GM12878 (cell line): ENCODE measurements at regions not wholly inside any gene's neighbourhood (a gene's known extent, or its start where the extent isn't known, plus 50 kb on each side); places are given as distances from the start of the nearest gene placed in this dataset.

ENCODE experiments used
- ATAC-seq: fragments of 200-7000 bp; cut with Tn5 transposase; 3 replicates; pipeline ENCODE4 v1.9.1; 2020; ENCODE audit warnings: mild to moderate bottlenecking, moderate library complexity
- BruUV-seq: library from RNA; stranded (reverse); fragments of 400-500 nt; replicated peaks from 2 replicates; lab custom pipeline; 2021; lab: Mats Ljungman, UMichigan
- CTCF ChIA-PET: fragments of 300-600 bp; sonication (Branson Sonifier 250); formaldehyde crosslinking; extraction: SDS; loops from one replicate; lab custom pipeline; 2021; ENCODE audit warnings: inconsistent platforms; lab: Yijun Ruan, JAX
- POLR2A ChIA-PET: fragments of 350-600 bp; formaldehyde crosslinking; extraction: SDS; loops from one replicate; lab custom pipeline; 2021; ENCODE audit warnings: inconsistent platforms; lab: Charles Lee
- RAD21 ChIA-PET: fragments of 300-600 bp; sonication (Branson Sonifier 250); formaldehyde crosslinking; loops from one replicate; lab custom pipeline; 2023; ENCODE audit warnings: antibody characterized with exemption; ENCODE audit not compliant: unreplicated experiment; lab: Charles Lee
- SMC1A ChIA-PET: fragments of 300-600 bp; sonication (Branson Sonifier 250); formaldehyde crosslinking; loops from one replicate; lab custom pipeline; 2023; ENCODE audit not compliant: unreplicated experiment, uncharacterized antibody; lab: Charles Lee
- DNase-seq: peaks from one replicate; pipeline ENCODE4 v3.0.0-alpha.2; 2011; ENCODE audit warnings: low read depth, low spot score
- FAIRE-seq: peaks from 3 replicates; lab custom pipeline; 2011; peaks lifted over from hg19 to GRCh38; lab: Jason Lieb, UNC
- H2AFZ ChIP-seq: 2 replicates; pipeline ENCODE4 v1.6.0; 2011; ENCODE audit warnings: low read depth, low read length, control low read depth; ENCODE audit not compliant: control insufficient read depth
- H3K27ac ChIP-seq: 2 replicates; pipeline ENCODE4 v1.5.1; 2011; ENCODE audit warnings: control low read depth; ENCODE audit not compliant: control insufficient read depth, insufficient read depth
- H3K27me3 ChIP-seq, 2 experiments: replicated peaks in 1 of 2; 2 replicates each; pipeline versions ENCODE4 v1.6.0 to v1.6.1; 2011; ENCODE audit warnings: low read length in 1 of 2; ENCODE audit not compliant: control insufficient read depth in 2 of 2, insufficient read depth in 2 of 2
- H3K36me3 ChIP-seq, 2 experiments: 2 replicates each; pipeline ENCODE4 v1.5.1; 2011; ENCODE audit warnings: low read length in 1 of 2; ENCODE audit not compliant: control insufficient read depth in 2 of 2, insufficient read depth in 2 of 2
- H3K4me1 ChIP-seq: 2 replicates; pipeline ENCODE4 v1.6.1; 2011; ENCODE audit warnings: mild to moderate bottlenecking, low read length, moderate library complexity, mixed read lengths; ENCODE audit not compliant: control insufficient read depth, insufficient read depth
- H3K4me2 ChIP-seq: 2 replicates; pipeline ENCODE4 v1.6.0; 2011; ENCODE audit warnings: control low read depth; ENCODE audit not compliant: control insufficient read depth, insufficient read depth
- H3K4me3 ChIP-seq: fragments of 200-600 bp; sonication (generic); 2 replicates; pipeline ENCODE4 v1.5.1; 2016
- H3K79me2 ChIP-seq: 2 replicates; pipeline ENCODE4 v1.6.0; 2011; ENCODE audit warnings: low read length; ENCODE audit not compliant: control insufficient read depth, insufficient read depth
- H3K9ac ChIP-seq: 2 replicates; pipeline ENCODE4 v1.8.0; 2011; ENCODE audit warnings: low read length, control low read depth, mixed read lengths; ENCODE audit not compliant: control insufficient read depth, insufficient read depth
- H3K9me3 ChIP-seq: replicated peaks from 3 replicates; pipeline ENCODE4 v1.5.1; 2011; ENCODE audit warnings: mild to moderate bottlenecking, low read length; ENCODE audit not compliant: control insufficient read depth, insufficient read depth
- H4K20me1 ChIP-seq: 2 replicates; pipeline ENCODE4 v1.6.0; 2011; ENCODE audit not compliant: control insufficient read depth, insufficient read depth
- ATF7 ChIP-seq: fragments of 450-650 bp; IDR thresholded peaks from 2 replicates; pipeline ENCODE4 v1.6.1; 2016; ENCODE audit warnings: low read depth, mild to moderate bottlenecking
- CBFB ChIP-seq: IDR thresholded peaks from 2 replicates; pipeline ENCODE4 v1.6.1; 2016; ENCODE audit warnings: antibody characterized with exemption, low read depth
- MYB ChIP-seq: fragments of 150-350 bp; IDR thresholded peaks from 2 replicates; pipeline ENCODE4 v1.6.1; 2014; ENCODE audit warnings: mild to moderate bottlenecking, low read depth, low read length, borderline replicate concordance
- NBN ChIP-seq: fragments of 450-650 bp; IDR thresholded peaks from 2 replicates; pipeline ENCODE4 v1.6.1; 2016
- RAD51 ChIP-seq: fragments of 450-650 bp; IDR thresholded peaks from 2 replicates; pipeline ENCODE4 v1.6.1; 2016; ENCODE audit warnings: moderate library complexity, mild to moderate bottlenecking, inconsistent platforms
- RELB ChIP-seq: fragments of 450-650 bp; IDR thresholded peaks from 2 replicates; pipeline ENCODE4 v1.6.1; 2017; ENCODE audit warnings: low read depth, mild to moderate bottlenecking, moderate library complexity
- REST ChIP-seq: IDR thresholded peaks from 2 replicates; pipeline ENCODE4 v1.6.1; 2012; ENCODE audit warnings: mild to moderate bottlenecking, low read depth, low read length
- SMARCA5 ChIP-seq: fragments of 450-650 bp; IDR thresholded peaks from 2 replicates; pipeline ENCODE4 v1.6.1; 2017; ENCODE audit warnings: mild to moderate bottlenecking
- YY1 ChIP-seq: IDR thresholded peaks from 2 replicates; pipeline ENCODE4 v1.6.1; 2011; ENCODE audit warnings: low read depth, mild to moderate bottlenecking, low read length
- ZBTB33 ChIP-seq: fragments of 450-650 bp; IDR thresholded peaks from 2 replicates; pipeline ENCODE4 v1.6.1; 2017; ENCODE audit warnings: mild to moderate bottlenecking
- WGBS: methylation state at CpG from one replicate; pipeline ENCODE4 v1.1.6; 2016; ENCODE audit warnings: low lambda C conversion rate; ENCODE audit not compliant: insufficient replicate concordance, insufficient coverage; ENCODE audit errors: missing lambda C conversion rate; 5-methylcytosine and 5-hydroxymethylcytosine counted together
- in situ Hi-C: fragments of 300-500 bp; cut with MboI; formaldehyde crosslinking; loops from 9 replicates; pipeline ENCODE4 v1.14.3; 2018; ENCODE audit warnings: mixed read lengths
- intact Hi-C: fragments of 100-400 bp; cut with micrococcal nuclease; formaldehyde crosslinking; loops from one replicate; pipeline ENCODE4 v1.14.2; 2022; ENCODE audit not compliant: unreplicated experiment

- DNase-seq (no peak), ATAC-seq (no peak), FAIRE-seq (no peak)
- no peaks in the 10 kb centered on the region for H3K27me3 ChIP-seq
- no peak overlapping the region for H3K9ac ChIP-seq
- no peaks in the 10 kb centered on the region for H3K79me2 ChIP-seq
- 31% methylated on average over 3 of the region's 3 CpGs for WGBS
- H3K27ac ChIP-seq: no peak overlapping the region
- no peak for TF ChIP-seq NBN
- no peak for TF ChIP-seq RELB
- TF ChIP-seq RAD51: no peak
- no peak for TF ChIP-seq MYB
- TF ChIP-seq YY1: no peak
- H4K20me1 ChIP-seq: no peaks in the 10 kb centered on the region
- intact Hi-C loops (no loop called here), in situ Hi-C loops (no loop called here)
- H3K36me3 ChIP-seq: no peaks in the 10 kb centered on the region
- BruUV-seq: no TSS peak
- H3K4me3 ChIP-seq: no peak overlapping the region
- H3K4me1 ChIP-seq: no peaks in the 10 kb centered on the region
- no peak overlapping the region for H3K4me2 ChIP-seq
- H2AFZ ChIP-seq: no peak overlapping the region
- ChIA-PET SMC1A (interaction anchor here (0.9 to 1.2 kb wide), 2 partner anchors 11 to 14 kb away, joined by 3 to 4 read pairs; no protein-coding TSS in a partner anchor), RAD21 (no interaction called here), POLR2A (no interaction called here), CTCF (interaction anchor here (0.6 kb wide), 1 partner anchor 58 kb away, joined by 3 read pairs; no protein-coding TSS in a partner anchor)
- H3K9me3 ChIP-seq: no peaks in the 10 kb centered on the region
Observed at GRCh38 chr5:53369681-53370080, 110.7 kb upstream of the FST start.

- H3K9ac ChIP-seq: no peak overlapping the region
- FAIRE-seq: no peak
- TF ChIP-seq REST (no peak), SMARCA5 (no peak), ATF7 (no peak), ZBTB33 (no peak), CBFB (no peak)
- no TSS peak for BruUV-seq
- H3K4me2 ChIP-seq: no peak overlapping the region
- H4K20me1 ChIP-seq: no peaks in the 10 kb centered on the region
- H3K9me3 ChIP-seq: no peaks in the 10 kb centered on the region
- ChIA-PET RAD21 (no interaction called here), CTCF (no interaction called here), POLR2A (no interaction called here), SMC1A (no interaction called here)
- 27% methylated on average over 3 of the region's 3 CpGs for WGBS
- H2AFZ ChIP-seq: no peak overlapping the region
- no peaks in the 10 kb centered on the region for H3K79me2 ChIP-seq
- no peak overlapping the region for H3K27ac ChIP-seq
- no peak for ATAC-seq
- in situ Hi-C loops: no loop called here
- H3K27me3 ChIP-seq: no peaks in the 10 kb centered on the region
- intact Hi-C loops: no loop called here
- H3K36me3 ChIP-seq: no peaks in the 10 kb centered on the region
- H3K4me1 ChIP-seq: no peaks in the 10 kb centered on the region
- DNase-seq: no peak
- H3K4me3 ChIP-seq: no peak overlapping the region
Observed at GRCh38 chr5:53373451-53374158, 106.8 kb upstream of the FST start.
